ENCODE measurements at regions not wholly inside any gene's neighbourhood (a gene's known extent, or its start where the extent isn't known, plus 50 kb on each side); places are given as distances from the start of the nearest gene placed in this dataset.
"Not testable (repeated sequence)": the region's sequence is repeated elsewhere in the genome, so short reads cannot be mapped to it uniquely, and the experiment has no call there.

GRCh38 chr9:28487561-28487960, 914.3 kb upstream of the C9orf72 start:
- FAIRE-seq: no peak
- TF ChIP-seq POLR2A (IDR thresholded peaks at IDR 0.05; ENCODE audit: low read depth, low read length): no peak
- no peak for DNase-seq (ENCODE audit: insufficient read length, low spot score)

- TF ChIP-seq POLR2A (IDR thresholded peaks at IDR 0.05; ENCODE audit: low read depth, low read length): no peak
- DNase-seq (ENCODE audit: insufficient read length, low spot score): no peak
- FAIRE-seq: no peak
Measured at GRCh38 chr9:28491121-28491520, 917.8 kb upstream of the C9orf72 start.

GRCh38 chr9:28498168-28498567, 924.9 kb upstream of the C9orf72 start:
- FAIRE-seq; DNase-seq (ENCODE audit: insufficient read length, low spot score): not testable (repeated sequence)

GRCh38 chr9:28502189-28502588, 928.9 kb upstream of the C9orf72 start:
- no peak for DNase-seq (ENCODE audit: insufficient read length, low spot score)
- TF ChIP-seq POLR2A (IDR thresholded peaks at IDR 0.05; ENCODE audit: low read depth, low read length): no peak
- no peak for FAIRE-seq

- TF ChIP-seq POLR2A (IDR thresholded peaks at IDR 0.05; ENCODE audit: low read depth, low read length): no peak
- DNase-seq (ENCODE audit: insufficient read length, low spot score) (no peak), FAIRE-seq (no peak)
Measured at GRCh38 chr9:28502741-28503140, 929.5 kb upstream of the C9orf72 start.

GRCh38 chr9:28503573-28503972, 930.3 kb upstream of the C9orf72 start:
- FAIRE-seq (no peak), DNase-seq (ENCODE audit: insufficient read length, low spot score) (no peak)
- TF ChIP-seq POLR2A (IDR thresholded peaks at IDR 0.05; ENCODE audit: low read depth, low read length): no peak

GRCh38 chr9:28518439-28518838, 945.2 kb upstream of the C9orf72 start:
- no peak for TF ChIP-seq POLR2A (IDR thresholded peaks at IDR 0.05; ENCODE audit: low read depth, low read length)
- FAIRE-seq: no peak
- DNase-seq (ENCODE audit: insufficient read length, low spot score): no peak

GRCh38 chr9:28524309-28524708, 951.0 kb upstream of the C9orf72 start:
- DNase-seq (ENCODE audit: insufficient read length, low spot score); FAIRE-seq: not testable (repeated sequence)

GRCh38 chr9:28528049-28528448, 954.8 kb upstream of the C9orf72 start:
- TF ChIP-seq POLR2A (IDR thresholded peaks at IDR 0.05; ENCODE audit: low read depth, low read length): no peak
- no peak for FAIRE-seq

GRCh38 chr9:28538132-28538531, 964.9 kb upstream of the C9orf72 start:
- DNase-seq (ENCODE audit: insufficient read length, low spot score) (no peak), FAIRE-seq (no peak)
- TF ChIP-seq POLR2A (IDR thresholded peaks at IDR 0.05; ENCODE audit: low read depth, low read length): no peak

More at GRCh38 chr9:28528049-28528448, 954.8 kb upstream of the C9orf72 start:
- DNase-seq (ENCODE audit: insufficient read length, low spot score): no peak

GRCh38 chr9:28539434-28540070, 966.3 kb upstream of the C9orf72 start:
- DNase-seq (ENCODE audit: insufficient read length, low spot score) (no peak), FAIRE-seq (no peak)
- no peak for TF ChIP-seq POLR2A (IDR thresholded peaks at IDR 0.05; ENCODE audit: low read depth, low read length)

- FAIRE-seq: no peak
Measured at GRCh38 chr9:28542928-28543327, 969.6 kb upstream of the C9orf72 start.

GRCh38 chr9:28547527-28547926, 974.2 kb upstream of the C9orf72 start:
- DNase-seq (ENCODE audit: insufficient read length, low spot score): no peak
- TF ChIP-seq POLR2A (IDR thresholded peaks at IDR 0.05; ENCODE audit: low read depth, low read length): no peak
- FAIRE-seq: no peak

More at GRCh38 chr9:28542928-28543327, 969.6 kb upstream of the C9orf72 start:
- DNase-seq (ENCODE audit: insufficient read length, low spot score): no peak
- TF ChIP-seq POLR2A (IDR thresholded peaks at IDR 0.05; ENCODE audit: low read depth, low read length): no peak

GRCh38 chr9:28563291-28563934, 990.1 kb upstream of the C9orf72 start:
- FAIRE-seq: no peak
- TF ChIP-seq POLR2A (IDR thresholded peaks at IDR 0.05; ENCODE audit: low read depth, low read length): no peak
- DNase-seq (ENCODE audit: insufficient read length, low spot score): no peak

GRCh38 chr9:28583832-28584231, 1010.6 kb upstream of the C9orf72 start:
- TF ChIP-seq POLR2A (IDR thresholded peaks at IDR 0.05; ENCODE audit: low read depth, low read length): no peak
- FAIRE-seq (no peak), DNase-seq (ENCODE audit: insufficient read length, low spot score) (no peak)

All from H54 (cell line).